ENCODE measurements at regions not wholly inside any gene's neighbourhood (a gene's known extent, or its start where the extent isn't known, plus 50 kb on each side); places are given as distances from the start of the nearest gene placed in this dataset.

DNA sequence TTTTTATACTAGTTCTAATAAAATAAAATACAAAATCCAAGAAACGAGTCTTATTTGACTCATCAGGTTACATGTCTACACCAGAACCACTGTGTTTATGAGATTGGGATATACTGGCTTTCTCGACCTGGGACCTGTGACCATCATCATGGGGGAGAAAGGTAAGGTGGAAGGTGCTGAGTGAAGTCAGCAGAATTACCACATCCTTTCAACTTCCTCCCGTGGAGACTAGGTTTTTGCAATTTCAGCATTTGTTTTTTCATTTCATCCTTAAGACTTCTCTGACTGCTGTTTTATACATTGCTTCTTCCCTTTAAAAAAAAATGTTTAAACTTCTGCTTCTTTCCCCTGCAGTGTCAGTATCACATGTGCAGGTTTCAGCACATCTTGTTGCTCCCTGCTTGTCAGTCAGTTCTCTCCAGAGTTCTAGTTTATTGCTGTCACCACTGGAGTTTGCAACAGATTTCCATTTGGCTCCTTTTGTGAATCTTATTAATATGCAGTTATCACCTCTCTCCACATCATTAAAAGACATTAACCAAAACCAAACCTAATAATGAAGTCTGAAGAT, 60.4 kb upstream of the HAO2 start:
- no peak for DNase-seq (ENCODE audit: low spot score)

DNA sequence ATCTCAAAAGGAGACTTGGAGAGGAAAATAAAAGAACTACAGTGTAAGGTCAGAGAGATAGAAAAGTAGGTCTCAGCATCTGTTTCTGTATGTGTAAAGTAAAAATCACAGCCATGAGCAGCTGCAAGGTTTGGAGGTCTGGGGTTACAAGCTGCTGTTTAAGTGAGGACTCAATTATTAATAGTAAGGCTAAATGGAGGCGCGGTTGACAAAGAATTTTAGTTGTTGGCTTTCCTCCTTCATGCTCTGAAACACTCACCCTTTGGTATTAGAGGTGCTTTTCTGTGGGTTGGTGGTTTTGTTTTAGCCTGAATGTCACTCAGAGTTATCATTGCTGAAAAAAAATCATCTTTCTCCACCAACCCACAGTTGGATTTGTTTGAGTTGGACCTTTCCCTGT, 59.8 kb upstream of the HAO2 start:
- no peak for DNase-seq (ENCODE audit: low spot score)

DNA sequence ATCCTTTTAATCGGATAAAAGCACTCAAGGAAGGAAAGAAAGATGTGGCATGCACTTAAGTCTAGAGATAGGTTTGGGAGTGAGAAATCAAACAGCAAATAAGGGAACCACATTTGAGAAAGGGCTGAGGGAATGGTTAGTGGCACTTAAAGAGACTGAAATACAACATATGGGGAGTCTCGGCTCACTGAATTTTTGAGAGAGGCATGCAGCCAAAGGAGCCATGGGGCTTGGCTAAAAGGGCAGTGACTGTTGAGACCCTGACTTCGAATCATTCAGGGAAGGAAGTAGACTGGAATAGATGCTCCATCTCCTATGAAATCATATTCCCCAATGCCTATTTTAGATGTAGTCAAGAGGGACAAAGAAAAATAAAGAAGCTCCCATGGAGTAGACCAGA, 58.3 kb upstream of the HAO2 start:
- no peak for DNase-seq (ENCODE audit: low spot score)

DNA sequence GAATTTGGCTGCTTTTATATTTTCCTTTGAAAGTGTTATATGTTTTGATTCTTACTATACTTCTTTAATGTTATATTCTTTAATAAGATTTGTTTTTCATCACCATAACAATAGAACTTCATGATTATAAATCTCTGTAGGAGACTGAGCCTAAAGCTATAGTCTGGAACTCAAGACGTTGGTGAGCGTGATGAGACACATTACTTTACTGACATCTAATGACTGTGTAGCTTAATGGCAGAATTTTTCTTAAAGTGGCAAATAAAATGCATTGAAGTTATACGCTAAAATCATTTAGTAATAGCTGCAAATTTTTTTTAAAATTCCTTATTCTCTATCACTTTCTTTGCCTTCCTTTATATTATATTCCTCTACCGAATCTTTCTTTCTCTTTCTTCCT, 56.1 kb upstream of the HAO2 start:
- no peak for DNase-seq (ENCODE audit: low spot score)

DNA sequence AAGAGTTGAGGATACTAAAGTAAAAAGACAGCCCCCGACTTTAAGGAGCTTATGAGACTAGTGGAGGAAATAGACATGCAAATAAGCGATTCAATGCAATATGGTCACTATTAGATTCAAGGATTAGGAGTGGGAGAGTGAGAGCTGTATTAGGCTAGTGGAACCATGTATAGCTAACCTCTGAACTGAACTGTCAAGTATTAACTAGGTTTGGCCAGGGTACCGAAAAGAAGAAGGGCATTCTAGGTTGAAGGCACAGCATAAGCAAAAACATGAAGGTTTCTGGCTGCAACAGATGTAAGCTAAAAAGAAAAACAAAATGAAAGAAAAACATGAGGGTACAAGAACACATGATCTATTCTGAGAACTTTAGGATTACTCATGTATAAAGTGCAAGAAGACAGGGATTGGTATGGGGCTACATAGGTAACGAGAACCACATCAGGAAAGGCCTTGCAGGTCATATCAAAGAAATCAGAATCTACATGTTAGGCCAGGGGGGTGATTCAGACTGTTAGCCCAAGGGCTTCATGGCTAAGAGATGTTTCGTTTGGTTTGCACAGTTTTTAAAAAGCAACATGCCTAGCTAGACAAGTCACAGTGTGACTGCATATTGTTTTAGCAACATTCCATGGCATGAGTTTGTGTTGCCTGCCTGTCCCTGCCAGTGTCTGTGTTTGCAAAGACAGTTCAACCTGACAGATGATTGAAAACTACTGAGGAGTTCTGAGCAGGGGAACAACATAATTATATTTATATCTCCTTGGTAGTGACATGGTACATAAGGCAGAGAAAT, 54.4 kb upstream of the HAO2 start:
- DNase-seq (ENCODE audit: low spot score): no peak

DNA sequence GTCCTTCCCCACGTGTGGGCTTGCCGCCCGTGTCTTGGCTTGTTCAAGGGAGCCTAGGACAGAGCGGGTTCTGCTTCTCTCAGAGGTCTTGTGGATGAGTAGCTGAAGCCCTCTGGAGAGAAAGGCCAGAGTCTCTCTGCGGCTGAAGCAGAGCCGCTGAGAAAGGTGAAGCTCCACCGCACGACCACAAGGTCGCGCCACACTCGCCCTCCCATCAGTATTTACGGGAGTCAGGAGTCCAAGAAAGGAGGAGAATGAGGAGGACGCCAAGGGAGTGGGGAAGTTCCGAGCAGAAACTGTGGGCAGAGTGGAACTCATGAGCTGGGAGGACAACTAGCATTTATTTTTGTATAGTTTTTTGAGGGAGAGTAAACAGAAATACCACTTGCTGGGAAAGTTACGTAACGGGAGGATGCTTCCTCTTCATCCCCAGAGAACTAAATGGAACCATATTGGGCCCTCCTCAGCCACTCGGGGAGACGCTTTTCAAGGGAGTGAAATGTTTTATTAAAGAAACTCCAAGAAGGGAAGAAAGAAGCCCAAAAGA, 51.6 kb upstream of the HAO2 start:
- DNase-seq (ENCODE audit: low spot score): no peak

DNA sequence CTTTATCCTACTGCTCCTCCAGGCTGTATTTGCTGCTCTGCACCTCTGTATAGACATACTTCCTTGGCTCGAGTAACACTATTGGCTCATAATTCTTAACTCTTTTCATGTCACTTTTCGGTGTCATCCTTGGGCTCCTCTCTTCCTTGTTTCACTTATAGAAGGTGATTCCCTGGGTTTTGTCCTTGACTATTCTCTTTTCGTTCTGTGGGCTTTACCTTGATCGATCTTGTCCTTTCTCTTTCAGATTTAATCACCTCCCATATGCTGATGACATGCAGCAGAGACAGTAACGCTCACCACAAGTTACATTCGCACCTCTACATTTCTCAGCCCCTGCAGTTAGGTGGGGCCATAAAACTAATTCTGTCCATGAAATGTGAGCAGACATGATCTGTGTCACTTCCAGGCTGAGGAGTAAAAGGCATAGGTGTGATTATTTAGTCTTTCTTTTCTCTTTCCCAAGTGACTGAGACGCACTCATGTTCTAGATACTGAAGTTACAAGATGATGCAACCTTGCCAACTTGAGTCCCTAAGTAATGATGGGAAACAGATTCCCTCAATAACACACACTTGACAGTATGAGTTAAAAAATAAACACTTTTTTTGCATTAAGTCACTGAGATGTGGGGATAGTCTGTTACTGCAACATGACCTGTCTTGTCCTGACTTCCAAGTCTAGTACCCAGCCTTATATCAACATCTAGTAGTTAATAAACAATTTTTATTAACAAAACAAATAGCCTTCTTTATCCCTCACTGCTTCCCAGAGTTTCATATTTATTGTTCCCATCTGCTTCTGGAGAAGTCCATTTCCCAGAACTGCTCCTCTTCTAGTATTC, 49.9 kb upstream of the HAO2 start:
- no peak for DNase-seq (ENCODE audit: low spot score)

Measured in AG08396 (cell line).